Gastrocnemius medialis (tissue), 4 donors: ENCODE measurements at regions not wholly inside any gene's neighbourhood (a gene's known extent, or its start where the extent isn't known, plus 50 kb on each side); places are given as distances from the start of the nearest gene placed in this dataset.

Source experiments
- CTCF ChIP-seq, 5 experiments: fragments of 450-650 bp in 3 of 5; fragments of 200-600 bp in 2 of 5; sonication (generic) in 2 of 5; IDR thresholded peaks in 4 of 5; conservative IDR thresholded peaks in 1 of 5; 1 replicate in 4 of 5; 2 replicates in 1 of 5; pipeline ENCODE4 v1.5.1; 2016 to 2019; ENCODE audit warnings: antibody characterized with exemption in 5 of 5, mild to moderate bottlenecking in 3 of 5, moderate library complexity in 3 of 5
- POLR2A ChIP-seq, 2 donors: fragments of 450-650 bp; IDR thresholded peaks; one replicate each; pipeline ENCODE4 v1.6.1; 2017; ENCODE audit warnings: antibody characterized with exemption in 2 of 2, mild to moderate bottlenecking in 2 of 2, moderate library complexity in 2 of 2

- TF ChIP-seq CTCF (IDR thresholded peaks at IDR 0.05 in 4 of 5, conservative IDR thresholded peaks at IDR 0.05 in 1 of 5) (no peak), POLR2A (IDR thresholded peaks at IDR 0.05) (no peak)
These were observed 901.7 kb downstream of the KCNMA1 start for GRCh38 chr10:76735866-76736265.
